RWPE2 (cell line): ENCODE measurements at regions not wholly inside any gene's neighbourhood (a gene's known extent, or its start where the extent isn't known, plus 50 kb on each side); places are given as distances from the start of the nearest gene placed in this dataset.

ENCODE experiments used
- ATAC-seq: fragments of 200-7000 bp; cut with Tn5 transposase; 3 replicates; pipeline ENCODE4 v1.9.1; 2021; ENCODE audit warnings: low read depth
- DNase-seq: peaks from one replicate; pipeline ENCODE4 v3.0.0-alpha.2; 2020; ENCODE audit warnings: low spot score
- H3K27ac ChIP-seq: fragments of 450-650 bp; 2 replicates; pipeline ENCODE4 v1.5.1; 2017; ENCODE audit warnings: mild to moderate bottlenecking; ENCODE audit not compliant: poor library complexity, severe bottlenecking
- H3K27me3 ChIP-seq: fragments of 250-450 bp; sonication (Bioruptor Pico); 2 replicates; pipeline ENCODE4 v1.5.1; 2021; ENCODE audit warnings: mild to moderate bottlenecking, moderate library complexity; ENCODE audit not compliant: insufficient read depth, poor library complexity, severe bottlenecking
- H3K36me3 ChIP-seq: fragments of 250-450 bp; sonication (Bioruptor Pico); 2 replicates; pipeline ENCODE4 v1.5.1; 2020; ENCODE audit warnings: low read depth, mild to moderate bottlenecking, moderate library complexity
- H3K4me1 ChIP-seq: fragments of 250-450 bp; sonication (Bioruptor Pico); 2 replicates; pipeline ENCODE4 v1.5.1; 2021; ENCODE audit warnings: mild to moderate bottlenecking, moderate library complexity; ENCODE audit not compliant: insufficient read depth, poor library complexity, severe bottlenecking
- H3K4me3 ChIP-seq: fragments of 250-450 bp; sonication (Bioruptor Pico); 2 replicates; pipeline ENCODE4 v1.5.1; 2021; ENCODE audit warnings: mild to moderate bottlenecking, moderate library complexity; ENCODE audit not compliant: severe bottlenecking
- H3K9me3 ChIP-seq: fragments of 250-450 bp; sonication (Bioruptor Pico); 2 replicates; pipeline ENCODE4 v1.5.1; 2021; ENCODE audit warnings: mild to moderate bottlenecking, moderate library complexity; ENCODE audit not compliant: severe bottlenecking
- TF ChIP-seq, protein P1 (sequence below): fragments of 450-650 bp; IDR thresholded peaks from one replicate; pipeline ENCODE4 v1.5.1; 2017; ENCODE audit warnings: mild to moderate bottlenecking, moderate library complexity; ENCODE audit not compliant: poor library complexity, severe bottlenecking

DNA sequence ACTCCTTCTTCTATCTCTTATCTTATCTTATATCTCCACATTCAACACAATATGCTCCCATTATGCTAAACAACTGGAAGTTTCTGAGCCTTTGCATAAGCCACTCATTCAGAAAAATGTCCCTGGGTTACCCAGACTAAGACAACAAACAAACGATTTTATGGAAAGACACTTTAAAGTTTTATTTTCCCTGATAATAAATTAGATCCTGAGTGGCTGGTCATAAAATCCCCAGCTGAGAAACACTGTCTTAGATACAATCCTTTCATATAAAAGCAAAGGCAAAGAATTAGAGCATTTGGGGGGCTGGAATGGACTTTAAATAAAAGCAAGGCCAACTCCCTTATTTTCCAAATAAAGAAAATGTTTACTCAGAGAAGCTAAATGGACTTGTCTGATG, 322.3 kb downstream of the GBE1 start:
- H3K4me3 ChIP-seq = no peak overlapping the region
- ATAC-seq (no peak), DNase-seq (no peak)
- no peaks in the 10 kb centered on the region for H3K9me3 ChIP-seq
- no peak overlapping the region for H3K27ac ChIP-seq
- no peaks in the 10 kb centered on the region for H3K27me3 ChIP-seq
- TF ChIP-seq, protein P1, sequence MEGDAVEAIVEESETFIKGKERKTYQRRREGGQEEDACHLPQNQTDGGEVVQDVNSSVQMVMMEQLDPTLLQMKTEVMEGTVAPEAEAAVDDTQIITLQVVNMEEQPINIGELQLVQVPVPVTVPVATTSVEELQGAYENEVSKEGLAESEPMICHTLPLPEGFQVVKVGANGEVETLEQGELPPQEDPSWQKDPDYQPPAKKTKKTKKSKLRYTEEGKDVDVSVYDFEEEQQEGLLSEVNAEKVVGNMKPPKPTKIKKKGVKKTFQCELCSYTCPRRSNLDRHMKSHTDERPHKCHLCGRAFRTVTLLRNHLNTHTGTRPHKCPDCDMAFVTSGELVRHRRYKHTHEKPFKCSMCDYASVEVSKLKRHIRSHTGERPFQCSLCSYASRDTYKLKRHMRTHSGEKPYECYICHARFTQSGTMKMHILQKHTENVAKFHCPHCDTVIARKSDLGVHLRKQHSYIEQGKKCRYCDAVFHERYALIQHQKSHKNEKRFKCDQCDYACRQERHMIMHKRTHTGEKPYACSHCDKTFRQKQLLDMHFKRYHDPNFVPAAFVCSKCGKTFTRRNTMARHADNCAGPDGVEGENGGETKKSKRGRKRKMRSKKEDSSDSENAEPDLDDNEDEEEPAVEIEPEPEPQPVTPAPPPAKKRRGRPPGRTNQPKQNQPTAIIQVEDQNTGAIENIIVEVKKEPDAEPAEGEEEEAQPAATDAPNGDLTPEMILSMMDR = no peak
- peaks cover 4% of the 10 kb centered on the region for H3K4me1 ChIP-seq
- no peaks in the 10 kb centered on the region for H3K36me3 ChIP-seq

DNA sequence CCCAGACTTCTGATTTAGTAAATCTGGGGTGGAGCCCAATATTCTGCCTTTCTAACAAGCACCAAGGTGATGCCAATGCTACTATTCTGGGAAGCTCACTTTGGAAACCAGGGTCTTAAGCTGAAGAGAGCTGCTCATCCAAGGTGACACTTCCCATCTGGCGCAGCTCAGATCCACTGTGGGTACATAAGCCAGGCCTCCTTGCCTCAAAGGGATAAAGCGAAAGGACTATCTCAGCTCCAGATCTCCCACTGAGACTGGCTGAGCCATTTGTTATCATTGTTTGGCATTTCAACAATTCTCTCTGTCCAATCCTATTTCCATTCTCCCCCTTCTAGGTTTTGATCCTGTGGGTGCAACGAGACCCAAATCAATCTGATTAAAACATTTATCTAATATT, 323.8 kb downstream of the GBE1 start:
- TF ChIP-seq, protein P1 = no peak
- H3K4me3 ChIP-seq = no peak overlapping the region

DNA sequence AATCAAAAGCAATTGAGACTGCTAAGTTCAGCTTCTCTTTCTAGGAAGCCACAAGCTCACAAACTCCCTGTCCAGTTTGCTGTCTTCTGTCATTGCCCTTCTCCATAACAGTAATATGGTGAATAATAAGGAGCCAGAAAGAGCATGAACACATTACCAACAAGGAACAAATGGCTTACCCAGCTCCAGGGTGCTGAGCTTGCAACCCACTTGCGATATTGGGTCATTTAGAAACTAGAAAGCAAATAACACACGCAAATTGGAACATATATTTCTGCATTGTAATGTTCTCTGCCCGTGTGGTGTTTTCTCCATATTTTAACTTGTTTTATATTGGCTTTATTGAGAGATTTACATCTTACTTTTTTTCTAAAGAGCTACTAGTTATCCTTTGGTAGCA, 325.3 kb downstream of the GBE1 start:
- ATAC-seq = no peak

More for the DNA sequence above, 323.8 kb downstream of the GBE1 start:
- H3K27me3 ChIP-seq = no peaks in the 10 kb centered on the region
- DNase-seq (no peak), ATAC-seq (no peak)
- no peaks in the 10 kb centered on the region for H3K36me3 ChIP-seq
- no peak overlapping the region for H3K27ac ChIP-seq
- no peaks in the 10 kb centered on the region for H3K4me1 ChIP-seq
- H3K9me3 ChIP-seq = no peaks in the 10 kb centered on the region

DNA sequence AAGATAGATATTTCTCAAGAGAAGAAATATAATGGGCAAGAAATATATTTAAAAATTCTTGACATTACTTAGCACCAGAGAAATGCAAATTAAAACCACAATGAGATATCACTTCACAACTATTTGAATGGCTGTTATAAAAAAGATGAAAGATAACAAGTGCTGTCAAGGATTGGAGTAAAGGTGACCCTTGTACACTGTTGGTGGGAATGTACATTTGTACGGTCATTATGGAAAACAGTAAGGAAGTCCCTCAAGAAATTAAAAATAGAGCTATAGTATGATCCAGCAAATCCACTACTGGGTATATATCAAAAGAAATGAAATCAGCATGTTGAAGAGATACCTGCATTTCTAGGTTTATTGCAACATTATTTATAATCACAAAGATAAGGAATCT, 326.4 kb downstream of the GBE1 start:
- ATAC-seq = no peak
- TF ChIP-seq, protein P1 = no peak
- Histone ChIP-seq H3K36me3 (no peaks in the 10 kb centered on the region), H3K4me1 (no peaks in the 10 kb centered on the region), H3K27ac (no peak overlapping the region), H3K27me3 (no peaks in the 10 kb centered on the region), H3K9me3 (no peaks in the 10 kb centered on the region), H3K4me3 (no peak overlapping the region)
- no peak for DNase-seq

More for the DNA sequence above, 325.3 kb downstream of the GBE1 start:
- Histone ChIP-seq H3K9me3 (no peaks in the 10 kb centered on the region), H3K4me3 (no peak overlapping the region), H3K27ac (no peak overlapping the region), H3K27me3 (no peaks in the 10 kb centered on the region), H3K36me3 (no peaks in the 10 kb centered on the region), H3K4me1 (no peaks in the 10 kb centered on the region)
- TF ChIP-seq, protein P1 = no peak
- DNase-seq = no peak

DNA sequence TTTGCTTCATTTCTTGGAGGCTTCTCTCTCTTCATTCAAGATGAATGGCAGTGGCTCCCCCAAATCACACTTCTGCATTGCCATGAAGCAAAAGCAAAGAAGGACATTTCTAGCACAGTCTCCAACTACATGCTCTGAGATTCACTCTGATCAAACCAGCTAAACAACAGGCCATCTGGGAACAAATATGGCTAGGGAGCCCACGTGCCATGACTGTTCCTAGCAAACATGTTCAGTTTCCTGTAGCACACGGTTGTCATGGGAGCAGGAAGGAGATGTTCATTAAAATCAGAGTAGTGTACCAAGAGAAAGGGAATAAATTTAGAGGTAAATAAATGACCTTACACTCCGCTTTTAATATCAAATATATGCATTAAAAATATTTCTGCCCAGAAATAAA, 327.3 kb downstream of the GBE1 start:
- ATAC-seq (no peak), DNase-seq (no peak)
- no peak overlapping the region for H3K27ac ChIP-seq
- H3K36me3 ChIP-seq = no peaks in the 10 kb centered on the region
- H3K9me3 ChIP-seq = no peaks in the 10 kb centered on the region
- H3K27me3 ChIP-seq = no peaks in the 10 kb centered on the region
- TF ChIP-seq, protein P1 = no peak
- H3K4me3 ChIP-seq = no peak overlapping the region
- H3K4me1 ChIP-seq = no peaks in the 10 kb centered on the region
